ENCODE measurements at regions not wholly inside any gene's neighbourhood (a gene's known extent, or its start where the extent isn't known, plus 50 kb on each side); places are given as distances from the start of the nearest gene placed in this dataset.

- no peak for TF ChIP-seq CTCF (IDR thresholded peaks at IDR 0.05)
- TF ChIP-seq ZFX (IDR thresholded peaks at IDR 0.05; ENCODE audit: borderline replicate concordance) = no peak
These were observed 183.4 kb downstream of the SHANK2 start for GRCh38 chr11:71068963-71069362.

Measured in 22Rv1 (cell line).